22Rv1 (cell line): ENCODE measurements at regions not wholly inside any gene's neighbourhood (a gene's known extent, or its start where the extent isn't known, plus 50 kb on each side); places are given as distances from the start of the nearest gene placed in this dataset.

ENCODE experiments used
- ZFX ChIP-seq: fragments of 450-650 bp; IDR thresholded peaks from 2 replicates; pipeline ENCODE4 v1.6.1; 2017; ENCODE audit warnings: antibody characterized with exemption, borderline replicate concordance
- TF ChIP-seq, protein P1 (sequence below): fragments of 450-650 bp; IDR thresholded peaks from 2 replicates; pipeline ENCODE4 v1.5.1; 2017; ENCODE audit warnings: mild to moderate bottlenecking

DNA sequence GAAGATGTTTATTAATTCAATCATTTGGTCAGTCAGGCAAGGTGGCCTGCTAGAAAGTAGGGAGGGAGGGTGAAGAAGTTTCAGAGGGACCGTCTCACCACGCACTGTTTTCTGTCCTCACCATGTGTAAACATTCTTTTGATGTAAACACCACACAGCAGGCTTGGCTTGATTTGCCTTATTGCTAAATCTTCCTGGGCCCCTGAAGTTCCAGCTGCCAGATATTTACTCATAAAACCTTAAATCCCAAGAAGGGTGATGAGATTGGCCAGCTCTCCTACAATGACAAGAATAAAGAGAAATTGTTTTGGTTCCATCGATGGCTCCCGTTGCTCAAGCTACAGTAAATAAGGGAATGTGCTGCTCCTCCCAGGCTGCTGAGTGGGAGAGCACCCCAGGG, 198.2 kb upstream of the TMTC4 start:
- TF ChIP-seq, protein P1, sequence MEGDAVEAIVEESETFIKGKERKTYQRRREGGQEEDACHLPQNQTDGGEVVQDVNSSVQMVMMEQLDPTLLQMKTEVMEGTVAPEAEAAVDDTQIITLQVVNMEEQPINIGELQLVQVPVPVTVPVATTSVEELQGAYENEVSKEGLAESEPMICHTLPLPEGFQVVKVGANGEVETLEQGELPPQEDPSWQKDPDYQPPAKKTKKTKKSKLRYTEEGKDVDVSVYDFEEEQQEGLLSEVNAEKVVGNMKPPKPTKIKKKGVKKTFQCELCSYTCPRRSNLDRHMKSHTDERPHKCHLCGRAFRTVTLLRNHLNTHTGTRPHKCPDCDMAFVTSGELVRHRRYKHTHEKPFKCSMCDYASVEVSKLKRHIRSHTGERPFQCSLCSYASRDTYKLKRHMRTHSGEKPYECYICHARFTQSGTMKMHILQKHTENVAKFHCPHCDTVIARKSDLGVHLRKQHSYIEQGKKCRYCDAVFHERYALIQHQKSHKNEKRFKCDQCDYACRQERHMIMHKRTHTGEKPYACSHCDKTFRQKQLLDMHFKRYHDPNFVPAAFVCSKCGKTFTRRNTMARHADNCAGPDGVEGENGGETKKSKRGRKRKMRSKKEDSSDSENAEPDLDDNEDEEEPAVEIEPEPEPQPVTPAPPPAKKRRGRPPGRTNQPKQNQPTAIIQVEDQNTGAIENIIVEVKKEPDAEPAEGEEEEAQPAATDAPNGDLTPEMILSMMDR: no peak
- no peak for TF ChIP-seq ZFX
